GM19438 (cell line): ENCODE measurements at regions not wholly inside any gene's neighbourhood (a gene's known extent, or its start where the extent isn't known, plus 50 kb on each side); places are given as distances from the start of the nearest gene placed in this dataset.

Experiments
- ATAC-seq: cut with Tn5 transposase; IDR thresholded peaks from one replicate; pipeline ENCODE4 v1.9.1; 2021; ENCODE audit warnings: low read depth; ENCODE audit not compliant: unreplicated experiment

GRCh38 chr21:28550057-28550825 is 442.4 kb downstream of the LTN1 start:
- ATAC-seq, result no peak

GRCh38 chr21:28548291-28548690 is 444.4 kb downstream of the LTN1 start:
- ATAC-seq, result no peak

GRCh38 chr21:28547766-28548165 is 444.9 kb downstream of the LTN1 start:
- ATAC-seq, result no peak

- ATAC-seq, result no peak
Observed at GRCh38 chr21:28543975-28544374, 448.7 kb downstream of the LTN1 start.

- no peak for ATAC-seq
Observed at GRCh38 chr21:28541371-28542112, 451.1 kb downstream of the LTN1 start.

GRCh38 chr21:28540514-28540913 is 452.2 kb downstream of the LTN1 start:
- no peak for ATAC-seq

- no peak for ATAC-seq
Observed at GRCh38 chr21:28539623-28539988, 453.1 kb downstream of the LTN1 start.

GRCh38 chr21:28538987-28539622 is 453.6 kb downstream of the LTN1 start:
- ATAC-seq, result no peak

- ATAC-seq, result no peak
Observed at GRCh38 chr21:28537371-28538079, 455.2 kb downstream of the LTN1 start.

GRCh38 chr21:28532446-28532845 is 460.2 kb downstream of the LTN1 start:
- no peak for ATAC-seq

- no peak for ATAC-seq
Observed at GRCh38 chr21:28523367-28523766, 469.3 kb downstream of the LTN1 start.

- ATAC-seq, result no peak
Observed at GRCh38 chr21:28522014-28522799, 470.5 kb downstream of the LTN1 start.

GRCh38 chr21:28518630-28519029 is 474.0 kb downstream of the LTN1 start:
- ATAC-seq, result no peak

GRCh38 chr21:28516991-28517592 is 475.6 kb downstream of the LTN1 start:
- ATAC-seq, result peak; percentile 99

GRCh38 chr21:28516021-28516420 is 476.7 kb downstream of the LTN1 start:
- no peak for ATAC-seq

- ATAC-seq, result no peak
Observed at GRCh38 chr21:28513428-28513827, 479.2 kb downstream of the LTN1 start.

GRCh38 chr21:28509031-28509430 is 483.6 kb downstream of the LTN1 start:
- no peak for ATAC-seq

- ATAC-seq, result no peak
Observed at GRCh38 chr21:28508126-28508525, 484.6 kb downstream of the LTN1 start.

- ATAC-seq, result no peak
Observed at GRCh38 chr21:28496517-28496916, 496.2 kb downstream of the LTN1 start.

- ATAC-seq, result no peak
Observed at GRCh38 chr21:28492127-28492526, 500.6 kb downstream of the LTN1 start.
